ENCODE measurements at regions not wholly inside any gene's neighbourhood (a gene's known extent, or its start where the extent isn't known, plus 50 kb on each side); places are given as distances from the start of the nearest gene placed in this dataset.

- TF ChIP-seq CTCF (IDR thresholded peaks at IDR 0.05) (no peak), PRDM15 (CRISPR knock-in tag; IDR thresholded peaks at IDR 0.05) (no peak), PREB (CRISPR knock-in tag; IDR thresholded peaks at IDR 0.05; ENCODE audit: borderline replicate concordance) (no peak), ATF3 (CRISPR knock-in tag; conservative IDR thresholded peaks at IDR 0.05) (no peak), USF1 (CRISPR knock-in tag; IDR thresholded peaks at IDR 0.05) (no peak)
Observed at GRCh38 chr2:219722276-219722879, 94.9 kb downstream of the SLC4A3 start.

All from WTC11 (cell line).